Gastrocnemius medialis (tissue), 4 donors: ENCODE measurements at regions not wholly inside any gene's neighbourhood (a gene's known extent, or its start where the extent isn't known, plus 50 kb on each side); places are given as distances from the start of the nearest gene placed in this dataset.

Experiments used
- CTCF ChIP-seq, 5 experiments: fragments of 450-650 bp in 3 of 5; fragments of 200-600 bp in 2 of 5; sonication (generic) in 2 of 5; IDR thresholded peaks in 4 of 5; conservative IDR thresholded peaks in 1 of 5; 1 replicate in 4 of 5; 2 replicates in 1 of 5; pipeline ENCODE4 v1.5.1; 2016 to 2019; ENCODE audit warnings: antibody characterized with exemption in 5 of 5, mild to moderate bottlenecking in 3 of 5, moderate library complexity in 3 of 5
- POLR2A ChIP-seq, 2 donors: fragments of 450-650 bp; IDR thresholded peaks; one replicate each; pipeline ENCODE4 v1.6.1; 2017; ENCODE audit warnings: antibody characterized with exemption in 2 of 2, mild to moderate bottlenecking in 2 of 2, moderate library complexity in 2 of 2

GRCh38 chr12:24302708-24303107 is 353.2 kb upstream of the SOX5 start:
- no peak for TF ChIP-seq POLR2A (IDR thresholded peaks at IDR 0.05)
- TF ChIP-seq CTCF (IDR thresholded peaks at IDR 0.05 in 4 of 5, conservative IDR thresholded peaks at IDR 0.05 in 1 of 5) = no peak
